ENCODE measurements at regions not wholly inside any gene's neighbourhood (a gene's known extent, or its start where the extent isn't known, plus 50 kb on each side); places are given as distances from the start of the nearest gene placed in this dataset.

DNA sequence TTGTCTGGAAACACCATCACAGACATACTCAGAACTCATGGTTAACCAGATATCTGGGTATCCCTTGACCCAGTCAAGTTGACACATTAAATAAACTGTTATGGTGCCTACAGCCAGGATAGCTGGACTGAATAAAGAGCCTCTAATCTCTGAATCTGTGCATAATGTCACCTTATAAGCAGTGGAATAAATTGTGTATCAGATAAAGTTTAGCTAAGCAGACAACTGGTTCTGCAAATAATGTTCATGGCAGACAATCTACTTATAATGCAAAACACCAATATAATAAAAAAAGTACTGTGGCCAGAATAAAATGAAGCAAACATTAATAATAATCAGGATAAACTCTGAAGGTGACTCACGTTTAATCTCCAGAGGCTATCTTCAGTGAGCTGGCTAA is 628.5 kb upstream of the FAT3 start:
- Histone ChIP-seq H3K36me3 (replicated peaks; ENCODE audit: low read depth, low read length) (no peaks in the 10 kb centered on the region), H3K4me2 (ENCODE audit: low read length) (no peak overlapping the region), H3K27ac (ENCODE audit: low read length) (no peak overlapping the region), H4K20me1 (ENCODE audit: insufficient read depth, low read length) (no peaks in the 10 kb centered on the region), H2AFZ (ENCODE audit: low read depth, low read length) (no peak overlapping the region), H3K4me3 (ENCODE audit: low read length) (no peak overlapping the region), H3K27me3 (ENCODE audit: low read depth, low read length) (no peaks in the 10 kb centered on the region), H3K9me3 (ENCODE audit: insufficient read depth, low read length) (peaks cover 11% of the 10 kb centered on the region), H3K4me1 (ENCODE audit: low read length) (no peaks in the 10 kb centered on the region), H3K9ac (ENCODE audit: low read length) (no peak overlapping the region), H3K79me2 (ENCODE audit: low read length) (no peaks in the 10 kb centered on the region)
- TF ChIP-seq EZH2phosphoT487 (IDR thresholded peaks at IDR 0.05; ENCODE audit: low read depth): no peak

DNA sequence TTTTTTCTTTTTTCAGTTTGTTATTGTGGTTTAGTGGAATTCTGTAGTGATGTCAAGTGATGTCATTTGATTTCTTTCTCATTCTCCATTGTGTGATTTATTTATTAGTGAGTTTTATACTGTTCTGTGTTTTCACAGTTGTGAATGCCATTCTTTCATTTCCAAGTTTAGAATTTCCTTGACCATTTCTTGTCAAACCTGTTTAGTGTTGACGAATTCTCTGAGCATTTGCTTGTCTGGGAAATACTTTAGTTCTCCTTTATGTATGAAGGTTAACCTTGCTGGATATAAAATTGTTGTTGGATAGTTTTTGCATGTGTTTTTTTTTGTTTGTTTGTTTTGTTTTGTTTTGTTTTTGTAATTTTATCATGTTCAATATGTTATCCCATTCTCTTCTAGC is 633.6 kb upstream of the FAT3 start:
- Histone ChIP-seq H3K4me3 (ENCODE audit: low read length) (no peak overlapping the region), H3K79me2 (ENCODE audit: low read length) (no peaks in the 10 kb centered on the region), H3K4me1 (ENCODE audit: low read length) (no peaks in the 10 kb centered on the region), H3K4me2 (ENCODE audit: low read length) (no peak overlapping the region), H2AFZ (ENCODE audit: low read depth, low read length) (no peak overlapping the region; the same call in 1 of the 2 replicates), H3K9me3 (ENCODE audit: insufficient read depth, low read length) (peaks cover 16% of the 10 kb centered on the region), H3K36me3 (replicated peaks; ENCODE audit: low read depth, low read length) (no peaks in the 10 kb centered on the region), H4K20me1 (ENCODE audit: insufficient read depth, low read length) (no peaks in the 10 kb centered on the region), H3K27me3 (ENCODE audit: low read depth, low read length) (no peaks in the 10 kb centered on the region), H3K9ac (ENCODE audit: low read length) (no peak overlapping the region), H3K27ac (ENCODE audit: low read length) (no peak overlapping the region)
- TF ChIP-seq EZH2phosphoT487 (IDR thresholded peaks at IDR 0.05; ENCODE audit: low read depth): no peak
- TF ChIP-seq, protein P1, sequence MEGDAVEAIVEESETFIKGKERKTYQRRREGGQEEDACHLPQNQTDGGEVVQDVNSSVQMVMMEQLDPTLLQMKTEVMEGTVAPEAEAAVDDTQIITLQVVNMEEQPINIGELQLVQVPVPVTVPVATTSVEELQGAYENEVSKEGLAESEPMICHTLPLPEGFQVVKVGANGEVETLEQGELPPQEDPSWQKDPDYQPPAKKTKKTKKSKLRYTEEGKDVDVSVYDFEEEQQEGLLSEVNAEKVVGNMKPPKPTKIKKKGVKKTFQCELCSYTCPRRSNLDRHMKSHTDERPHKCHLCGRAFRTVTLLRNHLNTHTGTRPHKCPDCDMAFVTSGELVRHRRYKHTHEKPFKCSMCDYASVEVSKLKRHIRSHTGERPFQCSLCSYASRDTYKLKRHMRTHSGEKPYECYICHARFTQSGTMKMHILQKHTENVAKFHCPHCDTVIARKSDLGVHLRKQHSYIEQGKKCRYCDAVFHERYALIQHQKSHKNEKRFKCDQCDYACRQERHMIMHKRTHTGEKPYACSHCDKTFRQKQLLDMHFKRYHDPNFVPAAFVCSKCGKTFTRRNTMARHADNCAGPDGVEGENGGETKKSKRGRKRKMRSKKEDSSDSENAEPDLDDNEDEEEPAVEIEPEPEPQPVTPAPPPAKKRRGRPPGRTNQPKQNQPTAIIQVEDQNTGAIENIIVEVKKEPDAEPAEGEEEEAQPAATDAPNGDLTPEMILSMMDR (IDR thresholded peaks at IDR 0.05; ENCODE audit: low read depth, low read length): no peak

DNA sequence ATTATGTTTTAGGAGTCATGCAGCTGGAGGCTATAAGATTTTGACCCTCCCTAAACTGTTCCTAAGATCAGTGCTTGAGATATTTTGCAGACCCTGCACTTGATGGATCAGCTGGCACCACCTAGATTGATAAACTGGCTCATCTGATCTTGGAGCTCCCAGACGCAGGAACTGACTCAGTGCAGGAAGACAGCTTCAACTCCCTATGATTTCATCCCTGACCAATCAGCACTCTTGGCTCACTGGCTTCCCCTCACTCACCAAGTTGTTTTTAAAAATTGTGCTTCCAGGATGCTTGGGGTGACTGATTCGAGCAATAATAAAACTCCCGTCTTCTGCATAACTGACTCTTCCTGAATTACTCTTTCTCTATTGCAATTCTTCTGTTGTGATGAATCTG is 637.5 kb upstream of the FAT3 start:
- H3K36me3 ChIP-seq (replicated peaks; ENCODE audit: low read depth, low read length): no peaks in the 10 kb centered on the region
- no peaks in the 10 kb centered on the region for H3K79me2 ChIP-seq (ENCODE audit: low read length)
- no peaks in the 10 kb centered on the region for H3K4me1 ChIP-seq (ENCODE audit: low read length)
- H3K9me3 ChIP-seq (ENCODE audit: insufficient read depth, low read length): peaks cover 12% of the 10 kb centered on the region
- TF ChIP-seq, protein P1 (IDR thresholded peaks at IDR 0.05; ENCODE audit: low read depth, low read length): no peak
- no peak for TF ChIP-seq EZH2phosphoT487 (IDR thresholded peaks at IDR 0.05; ENCODE audit: low read depth)
- no peak overlapping the region for H2AFZ ChIP-seq (ENCODE audit: low read depth, low read length)
- H3K4me3 ChIP-seq (ENCODE audit: low read length): no peak overlapping the region
- H4K20me1 ChIP-seq (ENCODE audit: insufficient read depth, low read length): no peaks in the 10 kb centered on the region
- H3K27me3 ChIP-seq (ENCODE audit: low read depth, low read length): no peaks in the 10 kb centered on the region
- H3K27ac ChIP-seq (ENCODE audit: low read length): no peak overlapping the region
- H3K4me2 ChIP-seq (ENCODE audit: low read length): no peak overlapping the region
- H3K9ac ChIP-seq (ENCODE audit: low read length): no peak overlapping the region

DNA sequence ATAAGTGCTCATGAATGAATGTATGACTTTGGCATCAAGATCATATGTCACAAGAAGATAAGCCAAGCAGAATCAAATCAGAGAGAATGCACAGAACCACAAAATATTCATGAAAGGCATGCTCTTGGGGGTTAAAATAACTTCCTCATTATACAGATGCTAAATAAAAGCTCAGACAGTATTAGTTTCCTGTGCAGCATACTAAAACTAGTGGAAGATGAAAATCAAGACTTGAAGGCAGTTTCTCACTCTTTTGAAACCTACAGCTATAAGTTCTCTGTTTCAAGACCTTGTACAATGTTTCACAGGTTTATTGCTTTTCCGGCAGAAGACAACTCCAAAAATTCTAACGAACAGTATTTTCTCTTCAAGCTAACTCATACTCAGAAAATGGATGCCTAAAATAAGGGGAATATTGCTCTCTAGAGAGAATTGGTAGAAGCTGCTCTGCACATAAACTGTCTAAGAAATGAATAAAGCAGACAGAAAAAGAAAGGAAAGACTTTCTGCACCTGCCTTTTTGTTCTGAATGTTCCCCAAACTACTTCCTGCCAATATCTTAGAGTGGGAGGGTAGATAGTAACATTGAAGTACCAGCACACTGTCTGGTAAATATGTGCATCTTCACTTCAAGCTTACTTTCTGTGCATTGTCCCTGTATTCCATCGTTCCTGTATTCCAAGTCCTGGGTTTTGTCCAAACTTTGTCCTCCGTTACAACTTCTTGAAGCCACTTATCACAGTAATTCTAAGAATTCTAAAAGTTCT is 639.4 kb upstream of the FAT3 start:
- Histone ChIP-seq H4K20me1 (ENCODE audit: insufficient read depth, low read length) (no peaks in the 10 kb centered on the region), H3K9ac (ENCODE audit: low read length) (no peak overlapping the region), H3K4me3 (ENCODE audit: low read length) (no peak overlapping the region), H3K4me1 (ENCODE audit: low read length) (no peaks in the 10 kb centered on the region), H2AFZ (ENCODE audit: low read depth, low read length) (no peak overlapping the region), H3K9me3 (ENCODE audit: insufficient read depth, low read length) (no peaks in the 10 kb centered on the region; the same call in 1 of the 2 replicates), H3K4me2 (ENCODE audit: low read length) (no peak overlapping the region), H3K79me2 (ENCODE audit: low read length) (no peaks in the 10 kb centered on the region), H3K27ac (ENCODE audit: low read length) (no peak overlapping the region), H3K27me3 (ENCODE audit: low read depth, low read length) (no peaks in the 10 kb centered on the region), H3K36me3 (replicated peaks; ENCODE audit: low read depth, low read length) (no peaks in the 10 kb centered on the region)
- no peak for TF ChIP-seq EZH2phosphoT487 (IDR thresholded peaks at IDR 0.05; ENCODE audit: low read depth)
- TF ChIP-seq, protein P1 (IDR thresholded peaks at IDR 0.05; ENCODE audit: low read depth, low read length): no peak
